HL-60 (cell line): ENCODE measurements at regions not wholly inside any gene's neighbourhood (a gene's known extent, or its start where the extent isn't known, plus 50 kb on each side); places are given as distances from the start of the nearest gene placed in this dataset.

ENCODE experiments used
- GABPA ChIP-seq: IDR thresholded peaks from 2 replicates; pipeline ENCODE4 v1.6.1; 2012; ENCODE audit warnings: low read depth
- POLR2AphosphoS5 ChIP-seq: IDR thresholded peaks from 2 replicates; pipeline ENCODE4 v1.6.1; 2012; ENCODE audit warnings: low read depth
- SPI1 ChIP-seq: IDR thresholded peaks from 2 replicates; pipeline ENCODE4 v1.6.1; 2012; ENCODE audit warnings: low read depth, mild to moderate bottlenecking, borderline replicate concordance
- TF ChIP-seq, protein P1 (sequence below): IDR thresholded peaks from one replicate; pipeline ENCODE4 v1.5.1; 2011; ENCODE audit warnings: low read length, control low read depth, inconsistent platforms; ENCODE audit not compliant: insufficient read depth
- TF ChIP-seq, protein P2 (sequence below): IDR thresholded peaks from 2 replicates; pipeline ENCODE4 v1.6.1; 2012; ENCODE audit warnings: low read depth; ENCODE audit not compliant: insufficient replicate concordance

DNA sequence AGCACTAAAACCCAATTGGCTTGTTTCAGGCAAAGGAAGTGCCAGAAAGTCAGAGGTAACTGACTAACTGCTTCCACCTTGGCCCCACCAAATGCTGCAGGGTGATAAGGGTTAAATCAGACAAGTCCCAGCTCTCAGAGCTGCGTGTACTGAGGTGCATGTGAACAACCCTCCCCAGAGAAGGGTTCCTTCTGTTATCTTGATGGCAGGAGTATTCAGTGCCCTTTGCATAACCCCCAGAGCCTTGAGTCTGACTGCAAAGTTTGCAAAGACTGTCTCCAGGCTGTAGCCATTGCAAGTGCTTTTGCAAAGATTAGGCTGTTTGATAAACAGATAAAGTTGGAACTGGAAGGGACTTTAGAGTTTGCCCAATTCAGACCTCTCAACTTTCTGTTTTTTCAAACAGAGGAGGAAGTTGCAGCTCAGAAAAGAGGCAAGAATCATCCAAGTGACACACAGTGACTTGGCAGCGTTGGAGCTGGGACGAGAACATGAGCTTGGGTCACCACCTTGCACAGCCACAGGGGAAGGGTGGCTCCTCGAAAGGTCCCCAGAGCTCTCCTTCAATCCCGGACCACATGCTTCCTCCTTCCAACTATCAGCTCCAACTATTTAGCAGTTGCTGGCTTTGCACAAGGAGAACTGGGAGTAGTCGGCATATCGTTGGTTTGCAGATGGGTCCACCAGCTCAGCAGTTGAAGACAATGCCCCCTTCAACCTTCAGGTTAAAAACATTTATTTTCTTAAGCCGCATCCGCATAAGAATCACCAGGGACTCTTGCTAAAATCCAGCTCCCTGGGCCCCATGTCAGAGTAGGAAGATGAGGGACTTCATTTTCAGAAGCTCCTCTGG lies 224.8 kb upstream of the HES1 start:
- TF ChIP-seq, protein P1, sequence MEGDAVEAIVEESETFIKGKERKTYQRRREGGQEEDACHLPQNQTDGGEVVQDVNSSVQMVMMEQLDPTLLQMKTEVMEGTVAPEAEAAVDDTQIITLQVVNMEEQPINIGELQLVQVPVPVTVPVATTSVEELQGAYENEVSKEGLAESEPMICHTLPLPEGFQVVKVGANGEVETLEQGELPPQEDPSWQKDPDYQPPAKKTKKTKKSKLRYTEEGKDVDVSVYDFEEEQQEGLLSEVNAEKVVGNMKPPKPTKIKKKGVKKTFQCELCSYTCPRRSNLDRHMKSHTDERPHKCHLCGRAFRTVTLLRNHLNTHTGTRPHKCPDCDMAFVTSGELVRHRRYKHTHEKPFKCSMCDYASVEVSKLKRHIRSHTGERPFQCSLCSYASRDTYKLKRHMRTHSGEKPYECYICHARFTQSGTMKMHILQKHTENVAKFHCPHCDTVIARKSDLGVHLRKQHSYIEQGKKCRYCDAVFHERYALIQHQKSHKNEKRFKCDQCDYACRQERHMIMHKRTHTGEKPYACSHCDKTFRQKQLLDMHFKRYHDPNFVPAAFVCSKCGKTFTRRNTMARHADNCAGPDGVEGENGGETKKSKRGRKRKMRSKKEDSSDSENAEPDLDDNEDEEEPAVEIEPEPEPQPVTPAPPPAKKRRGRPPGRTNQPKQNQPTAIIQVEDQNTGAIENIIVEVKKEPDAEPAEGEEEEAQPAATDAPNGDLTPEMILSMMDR: no peak
- TF ChIP-seq POLR2AphosphoS5 (peak; percentile 56), SPI1 (peak; percentile 32; the same call in 1 of the 2 replicates), GABPA (no peak)
- TF ChIP-seq, protein P2, sequence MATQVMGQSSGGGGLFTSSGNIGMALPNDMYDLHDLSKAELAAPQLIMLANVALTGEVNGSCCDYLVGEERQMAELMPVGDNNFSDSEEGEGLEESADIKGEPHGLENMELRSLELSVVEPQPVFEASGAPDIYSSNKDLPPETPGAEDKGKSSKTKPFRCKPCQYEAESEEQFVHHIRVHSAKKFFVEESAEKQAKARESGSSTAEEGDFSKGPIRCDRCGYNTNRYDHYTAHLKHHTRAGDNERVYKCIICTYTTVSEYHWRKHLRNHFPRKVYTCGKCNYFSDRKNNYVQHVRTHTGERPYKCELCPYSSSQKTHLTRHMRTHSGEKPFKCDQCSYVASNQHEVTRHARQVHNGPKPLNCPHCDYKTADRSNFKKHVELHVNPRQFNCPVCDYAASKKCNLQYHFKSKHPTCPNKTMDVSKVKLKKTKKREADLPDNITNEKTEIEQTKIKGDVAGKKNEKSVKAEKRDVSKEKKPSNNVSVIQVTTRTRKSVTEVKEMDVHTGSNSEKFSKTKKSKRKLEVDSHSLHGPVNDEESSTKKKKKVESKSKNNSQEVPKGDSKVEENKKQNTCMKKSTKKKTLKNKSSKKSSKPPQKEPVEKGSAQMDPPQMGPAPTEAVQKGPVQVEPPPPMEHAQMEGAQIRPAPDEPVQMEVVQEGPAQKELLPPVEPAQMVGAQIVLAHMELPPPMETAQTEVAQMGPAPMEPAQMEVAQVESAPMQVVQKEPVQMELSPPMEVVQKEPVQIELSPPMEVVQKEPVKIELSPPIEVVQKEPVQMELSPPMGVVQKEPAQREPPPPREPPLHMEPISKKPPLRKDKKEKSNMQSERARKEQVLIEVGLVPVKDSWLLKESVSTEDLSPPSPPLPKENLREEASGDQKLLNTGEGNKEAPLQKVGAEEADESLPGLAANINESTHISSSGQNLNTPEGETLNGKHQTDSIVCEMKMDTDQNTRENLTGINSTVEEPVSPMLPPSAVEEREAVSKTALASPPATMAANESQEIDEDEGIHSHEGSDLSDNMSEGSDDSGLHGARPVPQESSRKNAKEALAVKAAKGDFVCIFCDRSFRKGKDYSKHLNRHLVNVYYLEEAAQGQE: peak; percentile 15
